ENCODE measurements at regions not wholly inside any gene's neighbourhood (a gene's known extent, or its start where the extent isn't known, plus 50 kb on each side); places are given as distances from the start of the nearest gene placed in this dataset.

GRCh38 chr2:34604164-34604563 is 1005.1 kb upstream of the FAM98A start:
- TF ChIP-seq CTCF (tag by site-specific recombination; IDR thresholded peaks at IDR 0.05) (no peak), ZNF248 (tag by site-specific recombination; IDR thresholded peaks at IDR 0.05) (no peak), ZNF292 (tag by site-specific recombination; IDR thresholded peaks at IDR 0.05; ENCODE audit: borderline replicate concordance, low read depth) (no peak), ZNF629 (tag by site-specific recombination; IDR thresholded peaks at IDR 0.05) (no peak), ZNF768 (tag by site-specific recombination; IDR thresholded peaks at IDR 0.05) (no peak), ZSCAN23 (tag by site-specific recombination; IDR thresholded peaks at IDR 0.05) (no peak), SCRT1 (tag by site-specific recombination; IDR thresholded peaks at IDR 0.05; ENCODE audit: borderline replicate concordance) (no peak), HOXA7 (CRISPR knock-in tag; IDR thresholded peaks at IDR 0.05; ENCODE audit: borderline replicate concordance) (no peak), ZFHX2 (tag by site-specific recombination; conservative IDR thresholded peaks at IDR 0.05) (no peak), REST (tag by site-specific recombination; IDR thresholded peaks at IDR 0.05) (no peak)

All from HEK293 (cell line).